RWPE1 (cell line): ENCODE measurements at regions not wholly inside any gene's neighbourhood (a gene's known extent, or its start where the extent isn't known, plus 50 kb on each side); places are given as distances from the start of the nearest gene placed in this dataset.

Experiments used
- CTCF ChIA-PET: fragments of 350-600 bp; sonication (Branson Sonifier 250); formaldehyde crosslinking; extraction: SDS; loops from one replicate; lab custom pipeline; 2021; lab: Yijun Ruan, JAX
- POLR2A ChIA-PET: fragments of 400-600 bp; formaldehyde crosslinking; extraction: SDS; loops from one replicate; lab custom pipeline; 2020; ENCODE audit warnings: antibody characterized with exemption; ENCODE audit not compliant: low non-redundant PET; lab: Yijun Ruan, JAX
- DNase-seq: peaks from one replicate; pipeline ENCODE4 v3.0.0; 2012; ENCODE audit warnings: low spot score
- H3K27ac ChIP-seq: fragments of 450-650 bp; 2 replicates; pipeline ENCODE4 v1.5.1; 2017
- TF ChIP-seq, protein P1 (sequence below): fragments of 450-650 bp; conservative IDR thresholded peaks from 2 replicates; pipeline ENCODE4 v1.5.1; 2017; ENCODE audit warnings: low read depth, mild to moderate bottlenecking

DNA sequence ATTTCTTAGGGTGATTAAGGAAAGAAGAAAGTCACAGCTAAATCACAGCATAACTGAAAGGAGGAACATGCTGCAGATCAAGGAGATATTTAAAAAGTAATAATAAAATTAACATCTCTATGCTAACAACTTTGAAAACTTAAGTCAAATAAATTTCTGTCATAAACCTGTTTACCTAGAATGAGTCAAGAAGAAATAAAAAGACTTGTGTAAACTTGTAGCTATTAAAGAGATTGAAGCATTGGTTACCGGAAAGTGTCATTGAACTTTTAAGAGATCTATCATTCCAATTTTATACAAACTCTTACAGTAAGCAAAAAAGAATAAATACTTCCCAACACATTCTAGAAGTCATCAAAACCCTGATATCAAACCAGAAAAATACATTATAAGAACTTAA is 520.1 kb upstream of the SYT4 start:
- POLR2A ChIA-PET, result no interaction called here
- no peak for DNase-seq
- no peak overlapping the region for H3K27ac ChIP-seq
- CTCF ChIA-PET, result no interaction called here
- TF ChIP-seq, protein P1, sequence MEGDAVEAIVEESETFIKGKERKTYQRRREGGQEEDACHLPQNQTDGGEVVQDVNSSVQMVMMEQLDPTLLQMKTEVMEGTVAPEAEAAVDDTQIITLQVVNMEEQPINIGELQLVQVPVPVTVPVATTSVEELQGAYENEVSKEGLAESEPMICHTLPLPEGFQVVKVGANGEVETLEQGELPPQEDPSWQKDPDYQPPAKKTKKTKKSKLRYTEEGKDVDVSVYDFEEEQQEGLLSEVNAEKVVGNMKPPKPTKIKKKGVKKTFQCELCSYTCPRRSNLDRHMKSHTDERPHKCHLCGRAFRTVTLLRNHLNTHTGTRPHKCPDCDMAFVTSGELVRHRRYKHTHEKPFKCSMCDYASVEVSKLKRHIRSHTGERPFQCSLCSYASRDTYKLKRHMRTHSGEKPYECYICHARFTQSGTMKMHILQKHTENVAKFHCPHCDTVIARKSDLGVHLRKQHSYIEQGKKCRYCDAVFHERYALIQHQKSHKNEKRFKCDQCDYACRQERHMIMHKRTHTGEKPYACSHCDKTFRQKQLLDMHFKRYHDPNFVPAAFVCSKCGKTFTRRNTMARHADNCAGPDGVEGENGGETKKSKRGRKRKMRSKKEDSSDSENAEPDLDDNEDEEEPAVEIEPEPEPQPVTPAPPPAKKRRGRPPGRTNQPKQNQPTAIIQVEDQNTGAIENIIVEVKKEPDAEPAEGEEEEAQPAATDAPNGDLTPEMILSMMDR, result no peak

DNA sequence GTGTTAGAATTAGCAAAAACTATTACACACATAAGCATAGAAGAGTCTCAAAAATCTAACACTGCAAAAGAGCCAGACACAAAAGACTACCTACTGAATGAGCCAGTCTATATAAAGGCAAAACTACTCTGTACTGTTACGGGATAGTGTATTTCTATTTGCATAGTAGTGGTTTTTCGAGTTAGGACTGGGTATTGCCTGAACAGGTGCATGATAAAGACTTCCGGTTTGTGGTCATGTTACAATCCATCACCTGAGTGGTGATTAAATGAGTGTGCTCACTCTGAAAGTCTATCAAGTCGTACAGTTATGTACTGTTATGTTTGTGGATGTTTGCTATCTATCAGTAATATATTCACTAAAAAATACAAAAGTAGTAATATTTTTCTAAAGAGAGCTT is 523.3 kb upstream of the SYT4 start:
- TF ChIP-seq, protein P1, result no peak
- CTCF ChIA-PET, result no interaction called here
- H3K27ac ChIP-seq, result no peak overlapping the region
- POLR2A ChIA-PET, result no interaction called here
- no peak for DNase-seq

DNA sequence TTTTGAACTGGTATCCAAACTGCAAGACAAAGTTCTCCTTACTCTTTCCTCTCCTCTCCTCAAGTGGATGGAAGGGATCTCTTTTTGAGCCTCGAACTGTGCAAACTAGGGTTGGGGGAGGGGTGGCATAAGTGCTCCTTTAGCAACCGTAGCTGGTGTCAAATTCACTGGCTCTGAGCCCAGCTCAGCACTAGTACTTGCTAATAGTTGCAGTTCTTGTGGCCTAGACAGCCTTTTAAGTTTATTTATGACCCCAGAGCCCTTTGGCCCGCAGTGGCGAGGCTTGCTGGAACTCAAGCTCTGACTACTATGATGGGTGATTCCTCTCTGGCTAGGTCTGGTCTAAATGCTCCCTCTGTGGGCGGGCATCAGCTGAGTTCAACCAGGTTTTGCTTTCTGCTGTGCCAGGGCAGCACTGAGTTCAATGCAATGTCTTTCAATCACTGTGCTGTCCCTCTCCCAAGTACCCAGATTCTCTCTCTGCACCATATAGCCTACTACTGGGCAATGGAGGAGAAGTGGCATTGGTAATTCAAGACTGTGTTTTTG is 528.4 kb upstream of the SYT4 start:
- TF ChIP-seq, protein P1, result no peak
- CTCF ChIA-PET, result no interaction called here
- POLR2A ChIA-PET, result no interaction called here
- H3K27ac ChIP-seq, result no peak overlapping the region
- DNase-seq, result no peak

DNA sequence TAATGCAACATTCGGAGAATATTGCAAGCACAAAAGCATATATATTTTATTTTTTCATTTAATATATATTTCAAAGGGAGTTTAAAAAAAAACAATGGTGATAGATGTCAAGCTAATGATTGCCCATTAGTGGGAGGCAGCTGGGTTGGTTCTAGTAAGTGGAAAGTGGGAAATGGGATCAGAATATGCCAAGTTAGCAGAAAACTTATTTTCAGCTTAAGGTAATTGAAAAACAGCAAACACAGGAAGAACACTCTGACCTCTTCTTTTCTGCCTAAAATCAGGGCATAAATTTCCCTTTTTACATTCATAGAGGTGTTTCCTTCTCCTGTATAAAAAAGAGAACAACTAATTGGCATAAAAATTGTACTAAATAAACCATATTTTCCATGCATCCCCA is 535.3 kb upstream of the SYT4 start:
- ChIA-PET POLR2A (no interaction called here), CTCF (no interaction called here)
- TF ChIP-seq, protein P1, result no peak
- H3K27ac ChIP-seq, result no peak overlapping the region
- DNase-seq, result no peak

DNA sequence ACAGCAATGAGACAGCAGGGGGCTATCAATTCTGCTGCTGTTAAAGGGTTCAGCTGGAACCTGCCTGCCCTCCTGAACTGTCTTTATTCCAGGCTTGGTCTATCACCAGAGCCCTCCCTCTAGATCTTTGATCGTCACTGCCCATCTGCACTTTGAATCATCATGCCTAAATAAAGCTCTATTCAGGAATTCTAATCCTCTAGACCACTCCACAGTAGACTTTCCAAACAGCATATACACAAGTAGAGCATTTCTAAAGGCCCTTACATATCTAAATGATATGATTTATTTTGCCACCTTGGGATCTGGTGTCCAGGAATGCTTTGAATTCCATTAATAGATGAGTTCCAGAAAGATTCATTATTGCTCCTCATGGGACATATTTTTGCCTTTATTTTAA is 542.1 kb upstream of the SYT4 start:
- ChIA-PET CTCF (no interaction called here), POLR2A (no interaction called here)
- no peak overlapping the region for H3K27ac ChIP-seq
- TF ChIP-seq, protein P1, result no peak
- DNase-seq, result no peak

DNA sequence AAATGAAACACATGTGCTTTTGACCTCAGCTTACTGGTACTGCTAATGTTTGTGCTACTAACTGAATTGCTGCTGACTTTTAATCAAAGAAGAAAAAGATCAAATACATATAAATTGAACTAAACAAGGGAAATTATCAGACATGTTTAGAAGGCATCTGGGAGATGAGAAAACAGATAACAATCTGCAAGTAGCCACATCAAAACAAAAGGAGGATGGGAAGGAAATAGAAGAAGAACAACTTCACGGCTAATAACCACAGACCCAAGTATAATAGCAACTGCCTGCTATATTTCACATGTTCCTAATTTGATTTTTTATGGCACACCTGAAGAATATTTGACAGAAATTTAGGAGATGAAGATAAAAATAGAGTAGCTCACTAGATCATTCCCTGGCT is 542.6 kb upstream of the SYT4 start:
- TF ChIP-seq, protein P1, result no peak
- no peak for DNase-seq
- H3K27ac ChIP-seq, result no peak overlapping the region
- CTCF ChIA-PET, result no interaction called here
- POLR2A ChIA-PET, result no interaction called here
